Ureter (tissue), 1 donor: ENCODE measurements at regions not wholly inside any gene's neighbourhood (a gene's known extent, or its start where the extent isn't known, plus 50 kb on each side); places are given as distances from the start of the nearest gene placed in this dataset.
A peak's percentile ranks its signal among the peaks of the same experiment; 100 is the strongest.

Experiments
- DNase-seq: peaks from one replicate; pipeline ENCODE4 v3.0.0-alpha.2; 2020; ENCODE audit warnings: low spot score
- donor health status: DM: yes; HTN: yes; CAD: no.

- no peak for DNase-seq
Observed at GRCh38 chr17:77379065-77379428, 238.3 kb downstream of the SEC14L1 start.

GRCh38 chr17:77379832-77380231, 239.1 kb downstream of the SEC14L1 start:
- DNase-seq: no peak

- no peak for DNase-seq
Observed at GRCh38 chr17:77380395-77381184, 239.8 kb downstream of the SEC14L1 start.

GRCh38 chr17:77381185-77381700, 240.5 kb downstream of the SEC14L1 start:
- DNase-seq: no peak

- no peak for DNase-seq
Observed at GRCh38 chr17:77381731-77382130, 241.0 kb downstream of the SEC14L1 start.

GRCh38 chr17:77382356-77382911, 241.7 kb downstream of the SEC14L1 start:
- no peak for DNase-seq

GRCh38 chr17:77382966-77383612, 242.3 kb downstream of the SEC14L1 start:
- no peak for DNase-seq

GRCh38 chr17:77383613-77384608, 243.1 kb downstream of the SEC14L1 start:
- no peak for DNase-seq

- DNase-seq: no peak
Observed at GRCh38 chr17:77385750-77386501, 245.2 kb downstream of the SEC14L1 start.

GRCh38 chr17:77386502-77387192, 245.9 kb downstream of the SEC14L1 start:
- DNase-seq: no peak

GRCh38 chr17:77387891-77388290, 247.1 kb downstream of the SEC14L1 start:
- no peak for DNase-seq

GRCh38 chr17:77388384-77389306, 247.9 kb downstream of the SEC14L1 start:
- no peak for DNase-seq

GRCh38 chr17:77390870-77391269, 250.1 kb downstream of the SEC14L1 start:
- DNase-seq: no peak

- DNase-seq: peak; percentile 87
Observed at GRCh38 chr17:77391668-77392375, 251.1 kb downstream of the SEC14L1 start.

GRCh38 chr17:77392376-77393273, 251.9 kb downstream of the SEC14L1 start:
- DNase-seq: no peak

GRCh38 chr17:77393274-77393600, 252.5 kb downstream of the SEC14L1 start:
- no peak for DNase-seq

- no peak for DNase-seq
Observed at GRCh38 chr17:77393867-77394539, 253.2 kb downstream of the SEC14L1 start.
